GM12891 (cell line): ENCODE measurements at regions not wholly inside any gene's neighbourhood (a gene's known extent, or its start where the extent isn't known, plus 50 kb on each side); places are given as distances from the start of the nearest gene placed in this dataset.

ENCODE experiments used
- DNase-seq: peaks from one replicate; pipeline ENCODE4 v3.0.0; 2011; ENCODE audit warnings: low spot score; ENCODE audit not compliant: insufficient read length
- FAIRE-seq: peaks from 2 replicates; lab custom pipeline; 2011; peaks lifted over from hg19 to GRCh38; lab: Jason Lieb, UNC
- PAX5 ChIP-seq: IDR thresholded peaks from 2 replicates; pipeline ENCODE4 v1.6.1; 2011; ENCODE audit warnings: low read length, moderate library complexity, mild to moderate bottlenecking; ENCODE audit not compliant: insufficient read depth, severe bottlenecking
- POLR2A ChIP-seq: IDR thresholded peaks from 2 replicates; pipeline ENCODE4 v1.6.1; 2011; ENCODE audit warnings: low read depth, low read length, control low read depth
- POLR2AphosphoS5 ChIP-seq: IDR thresholded peaks from 2 replicates; pipeline ENCODE4 v1.6.1; 2011; ENCODE audit warnings: low read depth, low read length, control low read depth
- POU2F2 ChIP-seq: IDR thresholded peaks from 2 replicates; pipeline ENCODE4 v1.6.1; 2011; ENCODE audit warnings: low read depth, mild to moderate bottlenecking, control low read depth, low read length, moderate library complexity
- SPI1 ChIP-seq: IDR thresholded peaks from 2 replicates; pipeline ENCODE4 v1.6.1; 2011; ENCODE audit warnings: low read depth, low read length, control low read depth
- TAF1 ChIP-seq: IDR thresholded peaks from 2 replicates; pipeline ENCODE4 v1.6.1; 2011; ENCODE audit warnings: low read depth, low read length, control low read depth

DNA sequence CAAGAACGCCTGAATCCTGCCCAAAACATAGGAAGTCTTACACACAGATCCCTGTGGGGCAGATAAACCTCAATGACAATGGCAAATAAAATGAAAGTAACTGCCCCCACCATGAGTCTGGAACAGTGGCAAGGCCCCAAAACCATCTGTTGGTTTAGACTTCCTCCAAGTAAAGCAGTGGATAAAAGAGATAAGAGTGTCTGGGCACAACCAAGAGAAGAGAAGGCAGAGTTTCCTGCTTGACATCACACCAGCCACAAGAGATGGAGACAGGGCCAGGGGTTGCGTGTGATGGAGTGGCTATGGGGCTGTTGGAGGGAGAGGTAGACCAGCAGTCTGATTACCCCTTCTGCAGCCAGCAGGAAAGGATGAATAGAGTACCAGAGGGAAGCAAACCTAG is 212.1 kb upstream of the POU3F3 start:
- TF ChIP-seq POU2F2 (no peak), POLR2A (no peak), SPI1 (no peak)
- FAIRE-seq (no peak), DNase-seq (no peak)

GRCh38 chr2:104648376-104648775 is 205.5 kb upstream of the POU3F3 start:
- TF ChIP-seq SPI1 (no peak), TAF1 (no peak), POLR2AphosphoS5 (no peak), PAX5 (no peak), POU2F2 (no peak), POLR2A (no peak)
- DNase-seq (no peak), FAIRE-seq (no peak)

GRCh38 chr2:104649866-104650265 is 204.0 kb upstream of the POU3F3 start:
- no peak for DNase-seq
- TF ChIP-seq SPI1 (no peak), POU2F2 (no peak), POLR2A (no peak), POLR2AphosphoS5 (no peak), PAX5 (no peak)
- FAIRE-seq: no peak

DNA sequence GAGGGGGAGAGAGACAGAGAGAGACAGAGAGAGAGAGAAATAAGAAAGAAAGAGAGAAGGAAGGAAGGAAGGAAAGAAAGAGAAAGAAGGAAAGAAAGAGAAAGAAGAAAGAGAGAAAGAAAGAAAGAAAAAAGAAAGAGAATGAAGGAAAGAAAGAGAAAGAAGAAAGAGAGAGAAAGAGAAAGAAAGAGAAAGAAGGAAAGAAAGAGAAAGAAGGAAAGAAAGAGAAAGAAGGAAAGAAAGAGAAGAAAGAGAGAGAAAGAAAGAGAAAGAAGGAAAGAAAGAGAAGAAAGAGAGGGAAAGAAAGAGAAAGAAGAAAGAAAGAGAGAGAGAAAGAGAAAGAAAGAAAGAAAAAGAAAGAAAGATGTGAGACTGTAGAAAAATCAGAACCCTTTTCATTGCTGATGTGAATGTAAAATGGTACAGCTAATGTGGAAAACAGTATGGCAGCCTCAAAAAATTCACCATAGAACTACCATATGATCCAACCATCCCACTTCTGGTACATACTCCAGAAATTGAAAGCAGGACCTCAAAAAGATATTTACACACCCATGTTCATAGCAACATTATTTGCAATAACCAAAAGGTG is 203.4 kb upstream of the POU3F3 start:
- no peak for DNase-seq
- TF ChIP-seq TAF1 (no peak), POLR2A (no peak), SPI1 (no peak)
- FAIRE-seq: no peak

GRCh38 chr2:104654811-104655210 is 199.1 kb upstream of the POU3F3 start:
- DNase-seq: no peak
- TF ChIP-seq TAF1: no peak
- TF ChIP-seq PAX5: no peak
- no peak for TF ChIP-seq SPI1
- TF ChIP-seq POU2F2: no peak
- TF ChIP-seq POLR2AphosphoS5: no peak
- no peak for TF ChIP-seq POLR2A

DNA sequence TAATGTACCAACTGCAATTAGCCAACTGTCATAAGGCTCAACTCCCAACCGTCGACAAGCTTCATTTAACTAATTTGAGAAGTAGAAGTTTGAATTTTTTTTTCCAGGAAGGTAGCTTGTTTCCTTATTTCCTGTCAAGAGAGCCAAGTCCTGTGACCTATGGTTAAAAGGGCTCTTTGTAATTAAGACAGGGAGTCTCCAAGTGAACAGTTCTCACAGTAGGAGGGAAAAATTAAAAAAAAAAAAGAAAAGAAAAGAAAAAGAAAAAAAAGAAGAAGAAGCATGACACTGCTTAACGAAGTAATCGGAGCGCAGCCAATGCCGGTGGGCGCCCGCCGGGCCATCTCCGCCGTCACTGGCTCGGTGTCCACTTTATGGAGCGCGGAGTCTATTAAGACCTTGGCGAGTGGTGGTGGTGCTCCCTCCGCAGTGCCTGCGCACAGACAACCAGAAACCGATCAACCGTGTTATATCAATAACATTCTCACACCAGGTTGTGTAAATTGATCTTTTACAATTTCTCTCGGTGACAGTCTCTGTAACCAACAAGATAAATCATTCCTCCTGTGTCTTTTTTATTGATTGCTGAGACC is 197.2 kb upstream of the POU3F3 start:
- FAIRE-seq (no peak), DNase-seq (no peak)
- TF ChIP-seq SPI1: no peak
- TF ChIP-seq POLR2A: no peak
- TF ChIP-seq POLR2AphosphoS5: no peak
- no peak for TF ChIP-seq POU2F2
- TF ChIP-seq TAF1: no peak
- no peak for TF ChIP-seq PAX5

More at GRCh38 chr2:104654811-104655210, 199.1 kb upstream of the POU3F3 start:
- no peak for FAIRE-seq

DNA sequence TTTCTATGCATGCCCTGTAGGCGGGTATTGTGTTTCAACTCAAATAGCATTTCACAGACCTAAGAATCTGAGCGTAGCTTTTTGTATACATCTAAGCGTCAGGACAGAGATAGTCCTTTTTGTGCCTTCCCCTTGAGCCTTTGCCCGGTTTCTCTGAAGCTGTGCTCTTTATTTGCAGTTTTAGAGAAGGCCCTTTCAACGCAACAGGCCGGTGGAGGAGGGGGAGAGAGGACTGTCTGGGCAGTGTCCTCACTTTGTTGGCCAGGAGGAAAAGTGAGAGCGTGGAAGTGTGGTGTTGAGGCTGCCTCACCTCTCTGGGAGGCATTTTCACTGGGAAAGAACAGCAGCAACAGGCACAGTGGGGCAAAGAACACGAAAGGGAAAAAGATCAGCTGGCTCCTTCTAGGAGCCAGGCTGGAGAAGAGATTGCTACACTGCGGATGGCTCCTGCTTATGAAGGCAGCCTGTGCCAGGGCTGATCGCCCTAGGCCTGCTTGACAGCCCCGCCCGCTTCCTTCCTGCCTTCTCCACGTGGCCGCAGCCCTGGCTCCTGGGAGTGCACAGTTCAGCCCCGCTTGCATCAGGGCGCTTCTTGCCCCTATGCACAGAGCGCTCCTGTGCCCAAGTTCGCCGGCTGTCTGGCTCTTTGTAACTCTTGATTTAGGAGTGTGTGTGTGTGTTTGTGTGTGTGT is 195.6 kb upstream of the POU3F3 start:
- FAIRE-seq (no peak), DNase-seq (no peak)
- no peak for TF ChIP-seq POLR2AphosphoS5
- no peak for TF ChIP-seq POLR2A

DNA sequence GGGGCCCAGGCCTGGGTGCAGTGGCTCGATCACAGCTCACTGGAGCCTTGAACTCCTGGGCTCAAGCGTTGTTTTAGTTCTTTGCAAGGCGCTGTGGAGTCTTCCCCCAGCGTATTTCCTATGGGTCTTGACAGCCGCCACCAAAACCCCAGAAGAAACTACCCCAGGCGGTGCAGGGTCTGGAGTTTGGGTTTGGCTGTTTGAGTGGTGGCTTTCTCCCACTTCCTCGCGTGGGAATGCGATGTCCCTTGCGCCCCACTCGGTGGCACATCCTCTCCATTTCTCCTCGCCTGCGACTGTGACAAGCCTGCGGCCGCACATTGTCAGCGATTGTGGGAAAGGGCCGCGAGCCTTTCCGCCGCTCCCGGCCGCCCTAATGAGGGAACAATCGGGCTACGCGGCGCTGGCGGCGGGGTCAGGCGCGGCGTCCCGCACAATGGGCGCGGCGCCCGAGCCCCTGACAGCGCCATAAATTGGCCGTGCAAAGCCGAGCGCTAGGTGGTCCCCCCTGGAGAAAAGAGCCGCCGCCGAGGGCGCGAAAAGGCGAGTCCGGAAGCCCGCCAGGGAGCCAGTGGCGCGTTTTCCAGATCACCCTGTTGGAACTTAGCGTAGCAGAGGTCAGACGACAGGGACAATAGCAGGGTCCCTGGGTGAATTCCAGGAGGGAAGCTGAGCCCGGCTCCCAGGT is 194.9 kb upstream of the POU3F3 start:
- DNase-seq: no peak
- FAIRE-seq: no peak
- TF ChIP-seq SPI1 (no peak), PAX5 (no peak), TAF1 (no peak), POLR2A (no peak), POU2F2 (no peak), POLR2AphosphoS5 (no peak)

DNA sequence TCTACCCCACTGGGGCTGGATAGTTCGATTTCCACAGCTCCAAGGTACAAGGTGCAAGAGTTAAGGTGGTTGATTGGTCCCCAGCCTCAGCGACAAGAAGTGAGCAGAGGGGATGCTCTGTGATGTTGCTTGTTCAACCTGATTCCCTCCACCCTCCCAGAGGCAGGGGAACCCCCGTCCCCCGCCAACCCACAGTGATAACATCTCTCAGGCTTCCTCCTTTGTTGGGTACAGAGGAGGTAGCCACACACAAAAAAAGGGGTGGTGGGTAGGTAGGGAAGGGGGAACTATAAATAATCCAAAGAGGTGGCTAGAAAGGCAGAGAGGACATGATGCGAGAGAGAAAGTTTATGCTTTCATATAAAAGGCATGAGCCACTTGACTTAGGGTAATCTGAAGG is 192.9 kb upstream of the POU3F3 start:
- no peak for DNase-seq
- FAIRE-seq: no peak
- TF ChIP-seq PAX5 (no peak), POU2F2 (no peak), SPI1 (no peak), POLR2AphosphoS5 (no peak), POLR2A (no peak), TAF1 (no peak)

- FAIRE-seq (no peak), DNase-seq (no peak)
- TF ChIP-seq TAF1 (no peak), POLR2AphosphoS5 (no peak), POLR2A (no peak), POU2F2 (no peak), SPI1 (no peak), PAX5 (no peak)
Measured at GRCh38 chr2:104664672-104665071, 189.2 kb upstream of the POU3F3 start.
